ENCODE measurements at regions not wholly inside any gene's neighbourhood (a gene's known extent, or its start where the extent isn't known, plus 50 kb on each side); places are given as distances from the start of the nearest gene placed in this dataset.

GRCh38 chr20:55009066-55009465, 533.7 kb downstream of the DOK5 start:
- H3K4me3 Mint-ChIP-seq (ENCODE audit: unreplicated experiment): no peak overlapping the region
- H3K9me3 Mint-ChIP-seq (ENCODE audit: unreplicated experiment): no peaks in the 10 kb centered on the region
- H3K4me1 Mint-ChIP-seq (ENCODE audit: unreplicated experiment): no peaks in the 10 kb centered on the region
- no peaks in the 10 kb centered on the region for H3K27me3 Mint-ChIP-seq (ENCODE audit: unreplicated experiment)
- no peak for TF ChIP-seq CTCF (IDR thresholded peaks at IDR 0.05)
- H3K36me3 Mint-ChIP-seq (ENCODE audit: unreplicated experiment): no peaks in the 10 kb centered on the region
- no peak for DNase-seq (ENCODE audit: extremely low spot score, unreplicated experiment)
- no peak overlapping the region for H3K27ac Mint-ChIP-seq (ENCODE audit: unreplicated experiment)

GRCh38 chr20:55004044-55004443, 528.7 kb downstream of the DOK5 start:
- H3K9me3 Mint-ChIP-seq (ENCODE audit: unreplicated experiment): peaks cover 4% of the 10 kb centered on the region
- no peak for TF ChIP-seq CTCF (IDR thresholded peaks at IDR 0.05)
- no peaks in the 10 kb centered on the region for H3K4me1 Mint-ChIP-seq (ENCODE audit: unreplicated experiment)
- no peak overlapping the region for H3K27ac Mint-ChIP-seq (ENCODE audit: unreplicated experiment)
- no peaks in the 10 kb centered on the region for H3K27me3 Mint-ChIP-seq (ENCODE audit: unreplicated experiment)
- no peak overlapping the region for H3K4me3 Mint-ChIP-seq (ENCODE audit: unreplicated experiment)
- H3K36me3 Mint-ChIP-seq (ENCODE audit: unreplicated experiment): no peaks in the 10 kb centered on the region
- DNase-seq (ENCODE audit: extremely low spot score, unreplicated experiment): no peak

GRCh38 chr20:54995553-54995952, 520.2 kb downstream of the DOK5 start:
- Mint-ChIP-seq H3K27ac (ENCODE audit: unreplicated experiment) (no peak overlapping the region), H3K9me3 (ENCODE audit: unreplicated experiment) (peaks cover 11% of the 10 kb centered on the region), H3K4me3 (ENCODE audit: unreplicated experiment) (no peak overlapping the region), H3K4me1 (ENCODE audit: unreplicated experiment) (no peaks in the 10 kb centered on the region), H3K36me3 (ENCODE audit: unreplicated experiment) (no peaks in the 10 kb centered on the region), H3K27me3 (ENCODE audit: unreplicated experiment) (no peaks in the 10 kb centered on the region)
- TF ChIP-seq CTCF (IDR thresholded peaks at IDR 0.05): no peak
- DNase-seq (ENCODE audit: extremely low spot score, unreplicated experiment): no peak

- Mint-ChIP-seq H3K27ac (ENCODE audit: unreplicated experiment) (no peak overlapping the region), H3K9me3 (ENCODE audit: unreplicated experiment) (peaks cover 11% of the 10 kb centered on the region), H3K27me3 (ENCODE audit: unreplicated experiment) (no peaks in the 10 kb centered on the region), H3K4me1 (ENCODE audit: unreplicated experiment) (no peaks in the 10 kb centered on the region), H3K36me3 (ENCODE audit: unreplicated experiment) (no peaks in the 10 kb centered on the region), H3K4me3 (ENCODE audit: unreplicated experiment) (no peak overlapping the region)
- DNase-seq (ENCODE audit: extremely low spot score, unreplicated experiment): no peak
- TF ChIP-seq CTCF (IDR thresholded peaks at IDR 0.05): no peak
These were observed 519.6 kb downstream of the DOK5 start for GRCh38 chr20:54995011-54995410.

- no peak for TF ChIP-seq CTCF (IDR thresholded peaks at IDR 0.05)
- H3K27ac Mint-ChIP-seq (ENCODE audit: unreplicated experiment): no peak overlapping the region
- no peaks in the 10 kb centered on the region for H3K4me1 Mint-ChIP-seq (ENCODE audit: unreplicated experiment)
- H3K9me3 Mint-ChIP-seq (ENCODE audit: unreplicated experiment): no peaks in the 10 kb centered on the region
- H3K36me3 Mint-ChIP-seq (ENCODE audit: unreplicated experiment): no peaks in the 10 kb centered on the region
- H3K4me3 Mint-ChIP-seq (ENCODE audit: unreplicated experiment): no peak overlapping the region
- no peak for DNase-seq (ENCODE audit: extremely low spot score, unreplicated experiment)
- H3K27me3 Mint-ChIP-seq (ENCODE audit: unreplicated experiment): no peaks in the 10 kb centered on the region
These were observed 509.7 kb downstream of the DOK5 start for GRCh38 chr20:54985091-54985490.
